ENCODE measurements at regions not wholly inside any gene's neighbourhood (a gene's known extent, or its start where the extent isn't known, plus 50 kb on each side); places are given as distances from the start of the nearest gene placed in this dataset.

DNA sequence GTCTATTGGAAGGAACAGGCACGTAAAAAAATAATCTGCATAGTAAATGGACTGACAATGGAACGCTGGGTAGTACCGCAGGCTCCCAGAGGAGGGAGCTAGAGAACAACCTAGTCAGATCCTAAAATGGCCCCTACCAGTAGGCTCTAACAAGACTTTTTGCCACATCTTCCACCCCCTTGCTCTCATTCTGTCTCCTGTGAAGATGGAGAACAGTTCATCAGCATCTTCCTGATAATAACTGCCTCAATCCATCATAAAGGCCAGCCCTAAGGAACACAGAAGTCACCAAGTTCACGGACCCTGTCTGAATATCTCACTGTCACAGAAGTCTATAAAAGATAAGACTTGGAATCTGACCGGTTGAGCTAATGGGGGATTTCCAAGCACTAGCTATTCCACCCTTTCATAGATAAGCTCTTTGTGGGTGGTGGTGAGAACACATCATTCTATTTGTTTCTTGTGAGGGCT lies 133.4 kb downstream of the SLC1A3 start:
- in situ Hi-C loops (cut with MboI; ENCODE audit: low sequenced_read_pairs), result loop anchor here (25.0 kb wide), 2 partner anchors 123 to 273 kb away; no protein-coding TSS in a partner anchor

GRCh38 chr5:36740259-36740898 lies 134.0 kb downstream of the SLC1A3 start:
- in situ Hi-C loops (cut with MboI; ENCODE audit: low sequenced_read_pairs), result loop anchor here (25.0 kb wide), 2 partner anchors 122 to 272 kb away; no protein-coding TSS in a partner anchor

DNA sequence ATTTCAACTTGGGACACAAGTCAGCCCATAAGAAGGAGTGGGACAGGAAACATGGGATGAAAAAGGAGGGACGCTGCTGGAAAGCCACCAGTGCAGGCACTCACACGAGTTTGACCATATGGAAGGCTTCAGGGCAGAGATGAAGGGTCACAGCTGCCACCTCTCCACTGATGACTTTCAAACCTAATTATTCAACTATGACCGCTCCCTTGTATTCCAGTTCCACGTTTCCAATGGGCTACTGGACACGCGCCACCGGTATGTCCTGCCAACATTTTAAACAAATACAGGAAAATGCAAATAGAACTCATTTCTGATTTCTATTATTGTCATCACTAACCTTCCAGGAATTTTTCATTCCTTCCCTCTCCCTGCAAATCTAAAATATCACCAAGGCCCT lies 134.7 kb downstream of the SLC1A3 start:
- in situ Hi-C loops (cut with MboI; ENCODE audit: low sequenced_read_pairs), result loop anchor here (25.0 kb wide), 2 partner anchors 121 to 271 kb away; no protein-coding TSS in a partner anchor

DNA sequence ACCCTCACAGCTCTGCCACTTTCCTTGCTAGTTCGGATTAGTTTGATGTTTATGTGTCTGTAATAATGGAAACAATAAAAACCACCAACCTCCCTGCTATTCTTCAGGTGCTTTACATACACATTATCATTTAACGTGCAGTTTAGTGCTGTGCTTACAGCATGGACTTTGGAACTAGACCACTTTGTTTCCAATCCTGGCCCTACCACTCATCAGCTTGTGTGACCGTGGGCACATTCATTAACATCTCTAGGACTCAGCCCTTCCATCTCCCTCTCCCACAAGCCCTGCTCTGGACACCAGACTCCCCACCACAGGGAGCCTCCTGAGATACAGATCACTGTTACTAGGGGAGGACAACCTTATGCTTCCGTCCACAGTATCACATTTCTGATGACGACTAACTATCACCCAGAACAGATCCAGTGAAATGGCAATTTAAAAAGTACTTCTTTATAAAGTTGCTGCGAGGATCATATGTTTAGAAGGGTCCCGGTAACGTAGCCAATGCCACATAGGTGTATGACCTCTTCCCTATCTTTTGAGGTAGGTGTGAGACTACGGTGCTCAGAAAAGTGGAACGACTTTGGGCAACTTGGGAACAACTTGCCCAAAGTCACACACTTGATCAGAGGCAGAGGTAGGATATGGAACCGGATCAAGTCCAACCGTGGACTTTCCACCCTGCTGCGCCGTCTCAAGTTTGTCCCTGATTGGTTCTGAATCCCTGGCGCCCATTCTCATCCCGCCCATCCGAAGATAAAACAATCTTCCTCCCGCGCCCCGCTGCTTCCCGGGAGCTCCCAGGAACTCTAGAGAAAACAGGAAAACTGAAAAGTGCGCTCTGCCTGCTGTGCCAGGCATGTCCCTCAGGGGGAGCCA lies 132.4 kb upstream of the NIPBL start:
- in situ Hi-C loops (cut with MboI; ENCODE audit: low sequenced_read_pairs), result loop anchor here (25.0 kb wide), 2 partner anchors 118 to 268 kb away; no protein-coding TSS in a partner anchor

GRCh38 chr5:36744773-36745589 lies 131.6 kb upstream of the NIPBL start:
- in situ Hi-C loops (cut with MboI; ENCODE audit: low sequenced_read_pairs), result loop anchor here (25.0 kb wide), 2 partner anchors 117 to 267 kb away; no protein-coding TSS in a partner anchor

DNA sequence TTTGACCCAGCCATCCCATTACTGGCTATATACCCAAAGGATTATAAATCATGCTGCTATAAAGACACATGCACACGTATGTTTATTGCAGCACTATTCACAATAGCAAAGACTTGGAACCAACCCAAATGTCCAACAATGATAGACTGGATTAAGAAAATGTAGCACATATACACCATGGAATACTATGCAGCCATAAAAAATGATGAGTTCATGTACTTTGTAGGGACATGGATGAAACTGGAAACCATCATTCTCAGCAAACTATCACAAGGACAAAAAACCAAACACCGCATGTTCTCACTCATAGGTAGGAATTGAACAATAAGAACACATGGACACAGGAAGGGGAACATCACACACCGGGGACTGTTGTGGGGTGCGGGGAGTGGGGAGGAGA lies 128.8 kb upstream of the NIPBL start:
- in situ Hi-C loops (cut with MboI; ENCODE audit: low sequenced_read_pairs), result loop anchor here (25.0 kb wide), 2 partner anchors 115 to 265 kb away; no protein-coding TSS in a partner anchor

DNA sequence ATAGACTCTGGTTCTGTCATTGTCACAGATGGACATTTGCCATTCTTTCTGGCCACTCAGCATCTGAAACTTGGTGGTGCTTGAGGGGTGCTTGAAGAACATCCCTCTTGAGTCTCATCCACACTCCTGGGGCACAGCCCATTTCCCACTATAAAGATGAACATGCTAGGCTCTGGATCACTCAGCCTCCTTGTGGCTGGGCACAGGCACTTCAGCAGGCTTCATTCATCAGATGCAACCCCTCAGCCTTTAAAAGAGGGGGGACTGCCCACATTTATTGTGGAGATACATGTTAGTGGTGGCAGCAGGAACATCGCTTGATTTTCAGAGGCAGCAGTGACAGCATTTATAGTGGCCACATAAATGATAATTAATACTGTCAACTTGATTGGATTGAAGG lies 124.7 kb upstream of the NIPBL start:
- in situ Hi-C loops (cut with MboI; ENCODE audit: low sequenced_read_pairs), result no loop called here

- in situ Hi-C loops (cut with MboI; ENCODE audit: low sequenced_read_pairs), result no loop called here
Observed at GRCh38 chr5:36755342-36755741, 121.2 kb upstream of the NIPBL start.

DNA sequence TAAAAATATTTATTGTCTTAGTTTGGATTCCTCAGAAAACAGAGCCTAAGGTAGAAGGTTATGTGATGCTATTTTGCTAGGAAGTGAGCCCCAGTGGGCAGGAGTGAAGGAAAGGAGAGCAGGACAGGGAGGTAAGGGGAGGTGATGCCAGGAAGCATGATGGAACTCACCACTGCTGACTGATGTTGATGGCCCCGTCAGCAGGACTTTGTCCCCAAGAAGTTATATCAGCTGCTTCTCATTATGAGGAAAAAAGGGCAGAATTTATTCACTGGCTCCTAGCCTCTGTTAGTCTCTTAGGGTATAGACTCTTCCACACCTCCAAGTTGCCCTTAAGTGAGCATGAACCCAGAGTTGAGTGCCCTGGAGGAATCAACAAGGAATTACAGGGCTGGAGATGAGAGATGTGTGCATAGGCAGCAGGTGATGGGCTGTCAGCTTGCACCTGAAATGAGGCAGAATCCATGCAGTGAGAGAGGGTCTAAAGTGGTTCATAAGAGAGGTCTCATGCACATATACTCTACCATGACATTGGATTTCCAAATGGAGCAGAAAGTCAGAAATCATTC lies 120.6 kb upstream of the NIPBL start:
- in situ Hi-C loops (cut with MboI; ENCODE audit: low sequenced_read_pairs), result no loop called here

- in situ Hi-C loops (cut with MboI; ENCODE audit: low sequenced_read_pairs), result no loop called here
Observed at GRCh38 chr5:36756848-36757247, 119.7 kb upstream of the NIPBL start.

DNA sequence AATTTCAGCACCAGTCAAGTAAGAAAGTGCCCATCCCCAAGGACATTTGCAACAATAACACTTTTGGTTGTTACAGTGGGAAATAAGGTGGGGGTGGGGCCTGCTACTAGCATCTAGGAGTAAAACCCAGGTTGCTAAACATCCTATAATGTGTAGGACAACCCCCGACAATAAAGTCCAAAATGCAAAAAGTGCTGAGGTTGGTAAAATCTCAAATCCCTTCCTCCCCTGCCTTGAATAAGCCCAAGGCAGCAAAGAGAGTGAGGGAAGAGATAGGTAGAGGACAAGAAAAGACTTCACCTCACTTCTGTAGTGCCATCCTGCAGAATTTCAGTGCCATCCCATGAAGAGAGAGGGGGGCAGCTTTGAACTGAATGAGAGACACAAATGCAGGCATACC lies 117.5 kb upstream of the NIPBL start:
- in situ Hi-C loops (cut with MboI; ENCODE audit: low sequenced_read_pairs), result no loop called here

GRCh38 chr5:36763454-36763853 lies 113.1 kb upstream of the NIPBL start:
- in situ Hi-C loops (cut with MboI; ENCODE audit: low sequenced_read_pairs), result no loop called here

- in situ Hi-C loops (cut with MboI; ENCODE audit: low sequenced_read_pairs), result no loop called here
Observed at GRCh38 chr5:36765876-36766275, 110.7 kb upstream of the NIPBL start.

- in situ Hi-C loops (cut with MboI; ENCODE audit: low sequenced_read_pairs), result no loop called here
Observed at GRCh38 chr5:36766981-36767380, 109.6 kb upstream of the NIPBL start.

GRCh38 chr5:36768450-36768849 lies 108.1 kb upstream of the NIPBL start:
- in situ Hi-C loops (cut with MboI; ENCODE audit: low sequenced_read_pairs), result no loop called here

DNA sequence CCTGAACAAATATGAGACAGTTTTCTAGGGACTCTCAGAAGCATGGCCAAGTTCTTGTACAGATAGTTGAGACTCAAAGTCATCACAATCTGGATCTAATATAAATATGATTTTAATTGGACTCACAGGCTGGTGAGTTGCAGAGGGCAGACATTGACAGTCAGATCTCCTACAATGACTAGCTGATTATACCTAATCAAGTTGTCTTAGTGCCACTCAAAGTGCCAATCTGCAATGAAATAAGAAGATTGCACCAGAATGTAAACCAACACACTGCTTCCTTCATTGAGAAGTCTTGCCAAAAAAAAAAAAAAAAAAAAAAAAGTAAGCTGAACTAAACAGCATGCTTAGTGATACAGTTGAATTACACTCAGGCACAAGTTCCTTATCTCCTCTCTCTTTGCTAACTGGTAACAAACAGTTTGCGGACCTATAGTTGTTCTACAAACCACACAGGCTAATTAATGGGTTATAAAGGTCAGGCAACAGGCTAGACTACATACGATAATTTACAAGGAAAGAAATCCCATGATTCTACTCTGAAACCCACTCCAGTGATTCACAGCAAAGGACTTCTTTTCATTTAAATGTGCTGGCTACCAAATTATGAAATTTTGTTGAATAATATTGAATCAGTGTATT lies 107.3 kb upstream of the NIPBL start:
- in situ Hi-C loops (cut with MboI; ENCODE audit: low sequenced_read_pairs), result no loop called here

DNA sequence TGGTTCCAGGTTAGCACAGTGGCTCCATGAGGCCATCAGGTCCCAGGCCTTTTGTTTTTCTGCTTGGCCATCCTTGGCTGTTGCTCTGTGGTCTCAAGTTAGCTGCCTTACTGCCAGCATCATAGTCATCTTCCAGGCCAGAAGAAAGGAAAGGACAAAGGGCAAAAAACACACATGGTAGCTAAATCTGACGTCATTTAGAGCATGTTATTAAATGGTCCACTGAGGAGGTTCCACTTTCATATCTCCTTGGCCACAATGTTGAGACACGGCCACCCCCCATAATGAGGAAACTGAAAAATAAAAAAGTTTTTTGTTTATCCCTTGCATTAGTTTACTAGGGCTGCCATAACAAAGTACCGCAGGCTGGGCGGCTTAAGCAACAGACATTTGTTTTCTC lies 106.4 kb upstream of the NIPBL start:
- in situ Hi-C loops (cut with MboI; ENCODE audit: low sequenced_read_pairs), result no loop called here

- in situ Hi-C loops (cut with MboI; ENCODE audit: low sequenced_read_pairs), result no loop called here
Observed at GRCh38 chr5:36772276-36773140, 104.1 kb upstream of the NIPBL start.

DNA sequence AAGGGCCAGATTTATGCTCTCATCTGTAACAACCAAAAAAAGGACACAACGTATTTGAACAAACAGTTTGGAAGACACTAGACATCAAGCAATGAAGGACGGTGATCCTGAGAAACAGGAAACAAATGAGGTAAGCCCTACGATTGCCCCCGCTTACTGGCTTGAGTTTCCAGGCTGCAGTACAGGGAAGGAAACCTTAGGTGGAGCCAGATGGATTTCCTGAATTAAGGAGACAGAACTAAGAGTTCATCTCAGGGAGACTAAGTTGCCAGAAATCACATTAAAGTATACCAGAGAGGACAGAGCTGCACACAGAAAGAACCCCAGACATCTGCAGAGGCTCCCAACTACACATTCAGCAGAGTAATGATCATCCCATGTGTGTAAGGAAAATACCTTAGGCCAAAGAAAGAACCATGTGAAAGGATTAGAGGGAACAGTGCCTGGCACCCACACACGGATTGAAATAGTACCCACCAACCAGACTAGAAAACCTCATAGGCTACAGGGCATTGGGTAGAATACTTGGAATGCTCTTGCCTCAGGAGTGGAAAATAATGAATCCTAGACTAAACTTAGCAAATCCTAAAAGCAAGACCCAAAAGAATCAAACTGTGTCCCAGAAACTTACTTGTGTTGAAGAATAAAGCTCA lies 99.3 kb upstream of the NIPBL start:
- in situ Hi-C loops (cut with MboI; ENCODE audit: low sequenced_read_pairs), result no loop called here
